ENCODE measurements at regions not wholly inside any gene's neighbourhood (a gene's known extent, or its start where the extent isn't known, plus 50 kb on each side); places are given as distances from the start of the nearest gene placed in this dataset.

- ChIA-PET CTCF (no interaction called here), POLR2A (interaction anchor here (1.0 kb wide), 1 partner anchor 53 kb away, joined by 3 read pairs; no protein-coding TSS in a partner anchor)
- no peaks in the 10 kb centered on the region for H3K9me3 Mint-ChIP-seq
- no peak overlapping the region for H3K4me3 Mint-ChIP-seq
- no peak for TF ChIP-seq CTCF (IDR thresholded peaks at IDR 0.05)
- H3K27me3 Mint-ChIP-seq: peaks cover 6% of the 10 kb centered on the region
- no peak overlapping the region for H3K27ac Mint-ChIP-seq
- no peak for DNase-seq
- H3K4me1 Mint-ChIP-seq (ENCODE audit: low read depth): peaks cover 21% of the 10 kb centered on the region
- peak; percentile 4 for ATAC-seq
- intact Hi-C loops (cut with micrococcal nuclease): no loop called here
- H3K36me3 Mint-ChIP-seq (ENCODE audit: low read depth): no peaks in the 10 kb centered on the region
These were observed 52.2 kb upstream of the ABCA1 start for GRCh38 chr9:104980039-104980654.

GRCh38 chr9:104981543-104982129 is 53.7 kb upstream of the ABCA1 start:
- DNase-seq: no peak
- ChIA-PET POLR2A (interaction anchor here (0.6 to 1.4 kb wide), 3 partner anchors 10 to 603 kb away, joined by 3 read pairs; no protein-coding TSS in a partner anchor), CTCF (interaction anchor here (1.7 kb wide), 1 partner anchor 10 kb away, joined by 4 read pairs; no protein-coding TSS in a partner anchor)
- Mint-ChIP-seq H3K4me1 (ENCODE audit: low read depth) (peaks cover 22% of the 10 kb centered on the region), H3K4me3 (no peak overlapping the region), H3K9me3 (no peaks in the 10 kb centered on the region), H3K27me3 (peaks cover 12% of the 10 kb centered on the region), H3K36me3 (ENCODE audit: low read depth) (no peaks in the 10 kb centered on the region), H3K27ac (no peak overlapping the region)
- no peak for TF ChIP-seq CTCF (IDR thresholded peaks at IDR 0.05)
- intact Hi-C loops (cut with micrococcal nuclease): no loop called here
- ATAC-seq: no peak

GRCh38 chr9:104982543-104982942 is 54.6 kb upstream of the ABCA1 start:
- no peak for ATAC-seq
- no peak for DNase-seq
- no peak overlapping the region for H3K27ac Mint-ChIP-seq
- H3K27me3 Mint-ChIP-seq: peaks cover 18% of the 10 kb centered on the region
- intact Hi-C loops (cut with micrococcal nuclease): no loop called here
- H3K4me1 Mint-ChIP-seq (ENCODE audit: low read depth): peaks cover 22% of the 10 kb centered on the region
- no peaks in the 10 kb centered on the region for H3K36me3 Mint-ChIP-seq (ENCODE audit: low read depth)
- CTCF ChIA-PET: interaction anchor here (1.7 kb wide), 1 partner anchor 9 kb away, joined by 4 read pairs; no protein-coding TSS in a partner anchor
- H3K4me3 Mint-ChIP-seq: no peak overlapping the region
- TF ChIP-seq CTCF (IDR thresholded peaks at IDR 0.05): no peak
- POLR2A ChIA-PET: no interaction called here
- no peaks in the 10 kb centered on the region for H3K9me3 Mint-ChIP-seq

GRCh38 chr9:104983491-104983890 is 55.5 kb upstream of the ABCA1 start:
- Mint-ChIP-seq H3K4me3 (no peak overlapping the region), H3K36me3 (ENCODE audit: low read depth) (no peaks in the 10 kb centered on the region), H3K9me3 (no peaks in the 10 kb centered on the region), H3K4me1 (ENCODE audit: low read depth) (peaks cover 22% of the 10 kb centered on the region), H3K27ac (no peak overlapping the region), H3K27me3 (peaks cover 21% of the 10 kb centered on the region)
- DNase-seq: no peak
- intact Hi-C loops (cut with micrococcal nuclease): no loop called here
- CTCF ChIA-PET: interaction anchor here (1.6 kb wide), 1 partner anchor 8 kb away, joined by 6 read pairs; no protein-coding TSS in a partner anchor
- no peak for ATAC-seq
- POLR2A ChIA-PET: interaction anchor here (1.0 kb wide), 1 partner anchor 143 kb away, joined by 4 read pairs; no protein-coding TSS in a partner anchor
- no peak for TF ChIP-seq CTCF (IDR thresholded peaks at IDR 0.05)

- peaks cover 22% of the 10 kb centered on the region for H3K4me1 Mint-ChIP-seq (ENCODE audit: low read depth)
- no peak for TF ChIP-seq CTCF (IDR thresholded peaks at IDR 0.05)
- peaks cover 24% of the 10 kb centered on the region for H3K27me3 Mint-ChIP-seq
- ATAC-seq (no peak), DNase-seq (no peak)
- H3K36me3 Mint-ChIP-seq (ENCODE audit: low read depth): no peaks in the 10 kb centered on the region
- ChIA-PET POLR2A (interaction anchor here (1.0 kb wide), 1 partner anchor 144 kb away, joined by 4 read pairs; no protein-coding TSS in a partner anchor), CTCF (interaction anchor here (0.7 to 1.6 kb wide), 2 partner anchors 9 to 11 kb away, joined by 3 to 6 read pairs; no protein-coding TSS in a partner anchor)
- intact Hi-C loops (cut with micrococcal nuclease): no loop called here
- H3K27ac Mint-ChIP-seq: no peak overlapping the region
- no peak overlapping the region for H3K4me3 Mint-ChIP-seq
- H3K9me3 Mint-ChIP-seq: no peaks in the 10 kb centered on the region
These were observed 56.2 kb upstream of the ABCA1 start for GRCh38 chr9:104984121-104984520.

Data from activated CD8-positive, alpha-beta T cell treated with anti-CD3 and anti-CD28 coated beads for 36 hours (primary cell).